Fibroblast of skin of right quadriceps (primary cell): ENCODE measurements at regions not wholly inside any gene's neighbourhood (a gene's known extent, or its start where the extent isn't known, plus 50 kb on each side); places are given as distances from the start of the nearest gene placed in this dataset.

Source experiments
- DNase-seq: peaks from one replicate; pipeline ENCODE4 v3.0.0-alpha.2; 2013

- DNase-seq = no peak
Measured at GRCh38 chr4:44914748-44915147, 188.4 kb upstream of the GNPDA2 start.

DNA sequence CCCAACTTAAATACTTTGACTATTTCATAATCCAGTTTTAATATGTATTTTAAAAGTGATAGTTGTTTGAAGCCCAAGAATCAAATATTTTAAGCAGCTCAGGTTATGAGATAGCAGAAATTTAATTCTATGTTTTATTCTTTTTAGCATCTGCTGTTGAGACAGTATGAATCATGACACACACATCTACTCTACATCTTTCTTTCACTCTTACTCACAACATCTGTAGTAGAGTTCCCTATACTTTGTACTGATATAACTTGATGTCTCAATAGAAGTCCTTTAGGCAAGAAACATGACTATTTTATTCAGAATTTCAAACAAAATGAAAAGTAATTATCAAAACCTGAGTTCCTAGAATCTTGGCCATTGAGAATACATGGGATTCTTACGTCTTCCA, 187.9 kb upstream of the GNPDA2 start:
- no peak for DNase-seq

DNA sequence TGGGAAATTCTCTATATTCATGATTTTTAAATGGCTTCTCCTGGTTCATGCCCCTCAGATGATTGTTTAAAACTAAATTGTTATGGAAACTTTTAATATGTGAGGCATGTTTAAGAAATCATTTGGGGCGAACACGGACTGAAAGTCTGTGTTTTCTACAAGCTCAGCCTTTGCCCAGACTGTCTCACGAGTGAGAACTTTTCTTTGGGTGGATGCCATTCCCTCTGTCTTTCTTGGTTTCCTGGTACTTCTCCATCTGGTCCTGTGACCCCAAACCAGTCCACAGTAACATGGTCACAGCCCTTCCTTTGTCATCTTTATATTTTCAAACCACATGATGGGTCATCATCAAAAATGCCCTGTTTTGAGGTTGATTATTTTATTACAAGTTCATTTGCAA, 186.6 kb upstream of the GNPDA2 start:
- DNase-seq = no peak

DNA sequence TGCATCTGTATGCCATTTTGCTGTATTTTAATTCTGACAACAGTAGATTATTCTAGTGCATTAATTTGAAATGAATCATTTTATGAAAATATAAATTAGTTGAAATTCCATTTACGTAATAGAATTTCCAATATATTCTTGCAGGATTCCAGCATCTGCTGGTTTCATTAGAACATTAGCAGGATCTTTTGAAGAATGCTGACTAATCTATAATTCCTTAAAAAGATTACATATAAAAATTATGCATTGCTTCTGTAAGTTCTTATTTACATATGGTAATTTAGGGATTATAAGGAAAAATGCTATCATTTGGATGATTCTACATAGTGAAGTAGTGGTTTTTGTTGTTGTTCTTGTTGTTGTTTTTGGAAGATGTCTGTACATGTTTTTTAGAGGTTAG, 182.2 kb upstream of the GNPDA2 start:
- DNase-seq = no peak

GRCh38 chr4:44872246-44872645, 145.9 kb upstream of the GNPDA2 start:
- DNase-seq = no peak

GRCh38 chr4:44871133-44871532, 144.8 kb upstream of the GNPDA2 start:
- no peak for DNase-seq

- DNase-seq = no peak
Measured at GRCh38 chr4:44869985-44870384, 143.6 kb upstream of the GNPDA2 start.

GRCh38 chr4:44869222-44869882, 143.0 kb upstream of the GNPDA2 start:
- DNase-seq = no peak

GRCh38 chr4:44861756-44862155, 135.4 kb upstream of the GNPDA2 start:
- peak; percentile 6 for DNase-seq

DNA sequence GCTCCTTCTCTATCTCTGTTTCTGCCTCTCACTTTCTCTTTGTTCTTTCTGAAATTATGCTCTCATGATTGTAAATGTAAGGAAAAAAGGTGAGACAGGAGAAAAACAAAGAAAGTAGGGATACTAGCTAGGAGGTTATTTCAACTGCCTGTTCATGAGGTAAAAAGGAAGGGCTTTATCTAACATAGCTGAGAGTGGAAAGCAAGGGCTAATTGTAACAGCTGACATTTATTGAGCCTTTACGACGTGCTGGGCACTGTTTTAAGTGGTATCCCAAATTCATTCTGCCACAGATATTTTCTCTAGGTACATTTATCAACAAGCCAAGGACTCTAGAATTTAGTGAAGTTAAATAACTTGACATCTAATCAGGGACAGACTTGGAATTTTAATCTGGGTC, 133.1 kb upstream of the GNPDA2 start:
- DNase-seq = no peak

DNA sequence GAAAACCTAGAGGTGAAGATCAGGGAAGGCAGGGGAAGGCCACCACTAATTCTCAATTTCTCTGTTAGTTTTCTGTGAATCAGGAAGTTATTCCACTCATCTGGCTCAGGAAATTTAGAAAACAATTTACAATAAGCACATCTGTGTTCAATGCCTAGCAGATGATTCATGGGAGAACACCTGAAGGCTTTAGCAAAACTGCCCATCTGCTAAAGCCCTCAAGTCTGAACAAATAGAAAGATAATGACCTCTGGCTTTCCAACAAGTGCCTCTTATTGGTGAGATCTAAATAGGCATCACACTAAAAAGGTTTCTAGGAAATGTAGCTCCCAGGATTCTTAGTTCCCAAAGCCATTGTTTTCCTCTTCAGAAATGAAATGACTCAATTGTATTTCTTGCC, 122.1 kb upstream of the GNPDA2 start:
- DNase-seq = no peak

- no peak for DNase-seq
Measured at GRCh38 chr4:44845993-44846392, 119.6 kb upstream of the GNPDA2 start.

DNA sequence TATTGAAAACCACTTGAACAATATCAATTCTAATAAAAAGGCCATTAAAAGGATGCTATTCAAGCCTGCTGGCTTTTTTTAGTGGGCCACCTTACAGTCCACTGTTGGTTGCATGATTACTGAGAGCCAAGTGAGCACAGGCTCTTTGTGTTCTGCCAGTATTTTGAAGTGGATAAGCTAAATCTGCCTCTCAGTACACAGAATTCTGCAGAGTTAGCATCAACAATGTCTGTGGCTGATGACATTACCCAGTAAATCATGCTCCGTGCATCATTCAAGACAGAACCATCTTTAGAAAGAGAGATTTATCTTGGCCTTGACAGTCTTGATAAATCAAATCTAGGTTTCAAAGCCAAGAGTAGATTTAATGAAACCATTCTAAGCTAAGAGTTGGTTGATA, 119.0 kb upstream of the GNPDA2 start:
- no peak for DNase-seq

DNA sequence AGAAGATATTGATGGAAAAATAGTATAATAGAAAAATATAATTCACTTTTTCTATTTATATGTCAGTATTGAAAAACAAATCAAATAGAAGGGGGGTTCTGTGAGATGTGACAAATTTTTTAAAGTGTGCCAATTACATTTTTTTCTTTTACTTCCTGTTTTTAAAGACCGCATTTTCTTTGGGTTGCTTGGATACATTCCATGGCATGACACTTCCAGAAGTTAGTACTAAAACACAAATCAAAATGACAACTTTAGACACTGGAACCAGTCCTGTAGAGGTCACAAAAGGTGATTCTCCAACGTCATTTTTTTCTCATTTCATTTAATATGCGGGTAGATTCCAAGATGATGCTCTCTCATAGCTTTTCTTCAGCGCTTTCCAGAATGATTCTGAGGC, 116.2 kb upstream of the GNPDA2 start:
- DNase-seq = no peak

GRCh38 chr4:44817930-44818329, 91.6 kb upstream of the GNPDA2 start:
- no peak for DNase-seq

- no peak for DNase-seq
Measured at GRCh38 chr4:44806071-44806470, 79.7 kb upstream of the GNPDA2 start.

- no peak for DNase-seq
Measured at GRCh38 chr4:44804301-44804700, 77.9 kb upstream of the GNPDA2 start.

- no peak for DNase-seq
Measured at GRCh38 chr4:44801384-44801783, 75.0 kb upstream of the GNPDA2 start.

DNA sequence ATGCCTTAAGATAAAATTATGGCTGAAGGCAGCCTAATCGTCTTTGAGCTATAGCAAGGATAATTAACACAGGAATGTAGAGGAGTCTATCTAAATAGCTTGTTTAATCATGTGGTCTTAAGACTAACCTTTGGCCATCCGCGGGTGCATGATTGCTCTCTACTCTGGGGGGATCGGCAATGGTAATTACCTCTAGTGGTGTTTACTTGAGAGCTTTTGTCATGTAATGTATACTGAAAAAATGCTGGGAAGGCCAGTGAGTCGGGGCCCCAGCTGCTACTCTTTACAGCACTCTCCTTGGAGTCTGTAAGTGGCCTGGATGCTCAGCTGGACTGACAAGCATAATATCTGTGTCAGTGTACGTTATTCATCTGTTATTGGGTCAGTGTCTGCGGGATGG, 65.5 kb upstream of the GNPDA2 start:
- DNase-seq = no peak

DNA sequence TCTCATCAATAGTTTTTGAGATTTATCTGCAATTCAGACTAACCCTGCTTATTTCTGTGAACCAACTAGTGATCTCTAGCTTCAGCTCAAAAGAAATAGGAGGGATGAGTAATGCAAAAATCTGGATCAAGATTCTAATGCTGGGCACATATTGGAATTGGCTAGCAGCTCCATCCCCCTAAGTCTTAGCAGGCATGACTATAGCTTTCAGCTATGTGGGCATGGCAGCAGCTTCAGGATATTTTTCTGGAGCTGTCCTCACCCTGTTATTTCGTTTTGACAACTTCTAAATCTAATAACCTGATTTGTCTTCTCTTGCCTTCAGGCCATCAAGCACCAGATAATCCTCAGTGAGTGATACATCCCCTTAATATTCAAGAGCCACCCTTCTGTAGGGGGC, 50.8 kb upstream of the GNPDA2 start:
- DNase-seq = no peak
